Kidney epithelial cell (primary cell): ENCODE measurements at regions not wholly inside any gene's neighbourhood (a gene's known extent, or its start where the extent isn't known, plus 50 kb on each side); places are given as distances from the start of the nearest gene placed in this dataset.
"Not testable (repeated sequence)": the region's sequence is repeated elsewhere in the genome, so short reads cannot be mapped to it uniquely, and the experiment has no call there.

Source experiments
- DNase-seq: peaks from one replicate; pipeline ENCODE4 v3.0.0-alpha.2; 2010; ENCODE audit warnings: low read depth
- H3K27me3 ChIP-seq: 2 replicates; pipeline ENCODE4 v1.6.0; 2011; ENCODE audit warnings: low read length; ENCODE audit not compliant: control insufficient read depth, insufficient read depth
- H3K36me3 ChIP-seq: 2 replicates; pipeline ENCODE4 v1.5.1; 2011; ENCODE audit warnings: low read length; ENCODE audit not compliant: control insufficient read depth, insufficient read depth
- H3K4me3 ChIP-seq: 2 replicates; pipeline ENCODE4 v1.5.1; 2011; ENCODE audit warnings: low read depth, mild to moderate bottlenecking, control low read depth, low read length
- CTCF ChIP-seq: IDR thresholded peaks from 2 replicates; pipeline ENCODE4 v1.5.1; 2011; ENCODE audit warnings: mild to moderate bottlenecking, moderate library complexity, low read length, control low read depth, inconsistent platforms; ENCODE audit not compliant: insufficient read depth, poor library complexity, severe bottlenecking

DNA sequence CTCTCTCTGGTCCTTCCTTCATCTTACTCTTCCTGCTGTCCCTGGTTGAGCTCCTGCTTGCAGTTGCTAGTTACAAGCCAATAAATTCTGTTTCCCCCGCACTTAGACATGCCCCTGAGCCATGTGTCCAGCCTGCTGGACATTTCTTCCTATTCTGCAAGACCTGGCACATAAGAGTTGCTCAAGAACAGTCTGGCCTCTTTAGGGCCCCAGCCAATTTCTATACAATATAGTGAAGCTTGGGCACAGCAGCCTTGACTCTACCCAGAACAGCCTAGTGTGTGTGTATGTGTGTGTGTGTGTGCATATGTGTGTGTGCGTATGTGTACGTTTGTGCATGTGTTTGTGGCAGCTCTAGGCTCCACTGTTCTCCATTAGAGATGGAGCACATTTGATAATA is 276.0 kb downstream of the CYRIA start:
- DNase-seq, result no peak
- Histone ChIP-seq H3K36me3 (no peaks in the 10 kb centered on the region), H3K4me3 (no peak overlapping the region), H3K27me3 (no peaks in the 10 kb centered on the region)
- no peak for TF ChIP-seq CTCF

- H3K27me3 ChIP-seq, H3K36me3 ChIP-seq, H3K4me3 ChIP-seq: not testable (repeated sequence)
- DNase-seq, result peak; percentile 4
These were observed 277.3 kb downstream of the CYRIA start for GRCh38 chr2:16388199-16388830.

- no peak for DNase-seq
- Histone ChIP-seq H3K4me3 (no peak overlapping the region), H3K27me3 (no peaks in the 10 kb centered on the region), H3K36me3 (no peaks in the 10 kb centered on the region)
- no peak for TF ChIP-seq CTCF
These were observed 278.1 kb downstream of the CYRIA start for GRCh38 chr2:16387461-16387984.

- Histone ChIP-seq H3K36me3 (no peaks in the 10 kb centered on the region), H3K4me3 (no peak overlapping the region), H3K27me3 (no peaks in the 10 kb centered on the region)
- no peak for DNase-seq
- TF ChIP-seq CTCF, result no peak
These were observed 279.2 kb downstream of the CYRIA start for GRCh38 chr2:16386431-16386830.

DNA sequence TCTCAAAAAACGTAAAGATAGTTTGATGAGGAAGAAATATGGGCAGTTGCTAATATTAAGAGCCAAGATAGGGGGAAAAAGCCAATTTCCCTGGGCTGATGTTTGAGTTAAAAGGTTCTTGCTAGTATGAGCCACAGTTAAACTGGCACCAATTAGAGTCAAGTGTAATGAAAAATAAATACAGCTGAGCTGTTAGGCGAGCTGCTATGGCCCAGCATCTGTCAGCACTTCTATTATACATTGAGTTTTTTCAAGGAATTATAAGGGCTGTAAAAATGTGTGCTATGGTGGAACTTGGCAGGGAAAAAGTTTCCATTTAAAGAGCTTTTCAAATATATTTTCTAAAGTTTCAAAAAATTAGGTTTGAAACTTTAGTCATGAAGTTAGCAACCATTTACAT is 279.6 kb downstream of the CYRIA start:
- Histone ChIP-seq H3K27me3 (no peaks in the 10 kb centered on the region), H3K4me3 (no peak overlapping the region), H3K36me3 (no peaks in the 10 kb centered on the region)
- no peak for DNase-seq
- no peak for TF ChIP-seq CTCF

DNA sequence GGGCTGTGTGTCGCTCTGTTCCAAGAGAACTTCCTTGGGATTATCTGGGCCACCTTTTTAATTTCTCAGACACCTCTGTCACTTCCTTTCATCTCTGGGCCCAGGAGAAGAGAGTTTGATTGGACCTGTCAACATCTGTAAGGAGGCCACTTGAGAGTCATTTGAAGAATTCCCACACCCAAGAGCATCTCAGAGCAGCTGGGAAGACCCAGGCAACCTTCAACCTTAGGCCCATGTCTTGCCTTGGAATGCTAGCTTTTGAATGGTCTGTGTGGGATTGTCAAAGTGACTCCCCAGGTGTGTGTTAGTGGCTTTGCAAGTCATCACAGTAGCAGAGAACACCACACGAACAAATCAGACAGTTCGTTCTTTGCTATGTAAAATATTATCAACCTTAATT is 280.3 kb downstream of the CYRIA start:
- no peak for TF ChIP-seq CTCF
- Histone ChIP-seq H3K36me3 (no peaks in the 10 kb centered on the region), H3K27me3 (no peaks in the 10 kb centered on the region), H3K4me3 (no peak overlapping the region)
- DNase-seq, result no peak
